ENCODE measurements at regions not wholly inside any gene's neighbourhood (a gene's known extent, or its start where the extent isn't known, plus 50 kb on each side); places are given as distances from the start of the nearest gene placed in this dataset.

DNA sequence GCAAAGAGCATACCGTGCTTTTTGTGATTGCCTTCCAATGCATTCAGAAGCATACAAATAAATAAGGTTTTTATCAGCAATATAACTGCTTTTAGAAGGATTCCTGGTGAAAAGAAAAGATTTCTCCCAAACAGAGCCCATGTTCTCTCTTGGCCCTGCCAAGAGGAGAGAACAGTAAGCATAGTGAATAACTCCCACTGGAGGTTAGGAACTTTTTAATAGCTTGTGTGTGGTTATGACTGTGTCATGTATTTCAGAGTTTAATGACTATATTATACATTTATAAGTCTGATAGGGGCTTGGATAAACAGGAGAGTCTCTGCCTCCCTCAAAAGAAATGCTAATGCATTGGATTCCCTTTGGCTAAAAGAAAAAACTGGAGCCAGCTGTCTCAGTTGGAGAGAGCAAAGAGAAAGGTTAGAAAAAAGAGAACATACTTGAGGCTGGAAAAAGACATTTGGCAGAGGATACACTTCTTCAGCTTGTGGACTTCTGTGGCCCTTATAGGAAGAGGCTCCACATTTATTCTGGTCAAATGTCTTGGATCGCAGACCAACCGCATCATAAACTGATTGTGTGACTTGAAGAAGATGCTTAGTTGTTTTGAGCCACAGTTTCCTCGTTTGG, 63.0 kb upstream of the SPRED2 start:
- Mint-ChIP-seq H3K27me3 (ENCODE audit: unreplicated experiment) (no peaks in the 10 kb centered on the region), H3K9me3 (ENCODE audit: unreplicated experiment) (no peaks in the 10 kb centered on the region), H3K4me3 (ENCODE audit: unreplicated experiment) (no peak overlapping the region), H3K4me1 (ENCODE audit: low read depth, unreplicated experiment) (no peaks in the 10 kb centered on the region), H3K27ac (ENCODE audit: unreplicated experiment) (no peak overlapping the region), H3K36me3 (ENCODE audit: unreplicated experiment) (no peaks in the 10 kb centered on the region)
- DNase-seq: no peak
- TF ChIP-seq, protein P1, sequence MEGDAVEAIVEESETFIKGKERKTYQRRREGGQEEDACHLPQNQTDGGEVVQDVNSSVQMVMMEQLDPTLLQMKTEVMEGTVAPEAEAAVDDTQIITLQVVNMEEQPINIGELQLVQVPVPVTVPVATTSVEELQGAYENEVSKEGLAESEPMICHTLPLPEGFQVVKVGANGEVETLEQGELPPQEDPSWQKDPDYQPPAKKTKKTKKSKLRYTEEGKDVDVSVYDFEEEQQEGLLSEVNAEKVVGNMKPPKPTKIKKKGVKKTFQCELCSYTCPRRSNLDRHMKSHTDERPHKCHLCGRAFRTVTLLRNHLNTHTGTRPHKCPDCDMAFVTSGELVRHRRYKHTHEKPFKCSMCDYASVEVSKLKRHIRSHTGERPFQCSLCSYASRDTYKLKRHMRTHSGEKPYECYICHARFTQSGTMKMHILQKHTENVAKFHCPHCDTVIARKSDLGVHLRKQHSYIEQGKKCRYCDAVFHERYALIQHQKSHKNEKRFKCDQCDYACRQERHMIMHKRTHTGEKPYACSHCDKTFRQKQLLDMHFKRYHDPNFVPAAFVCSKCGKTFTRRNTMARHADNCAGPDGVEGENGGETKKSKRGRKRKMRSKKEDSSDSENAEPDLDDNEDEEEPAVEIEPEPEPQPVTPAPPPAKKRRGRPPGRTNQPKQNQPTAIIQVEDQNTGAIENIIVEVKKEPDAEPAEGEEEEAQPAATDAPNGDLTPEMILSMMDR (IDR thresholded peaks at IDR 0.05; ENCODE audit: partially characterized antibody, unreplicated experiment): no peak

DNA sequence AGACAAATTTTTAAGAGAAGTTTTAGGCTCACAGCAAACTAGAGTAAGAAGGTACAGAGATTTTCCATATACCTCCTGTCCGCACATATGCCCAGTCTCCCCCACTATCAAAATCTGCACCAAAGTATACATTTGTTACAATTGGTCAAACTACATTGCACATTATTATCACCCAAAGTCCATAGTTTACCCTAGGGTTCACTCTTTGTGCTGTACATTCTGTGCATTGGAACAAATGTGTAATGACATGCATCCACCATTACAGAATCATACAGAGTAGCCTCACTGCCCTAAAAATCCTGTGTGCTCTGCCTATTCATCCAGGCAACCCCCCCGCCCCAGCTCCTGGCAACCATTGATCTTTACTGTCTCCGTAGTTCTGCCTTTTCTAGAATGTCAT, 61.7 kb upstream of the SPRED2 start:
- Mint-ChIP-seq H3K4me1 (ENCODE audit: low read depth, unreplicated experiment) (no peaks in the 10 kb centered on the region), H3K9me3 (ENCODE audit: unreplicated experiment) (no peaks in the 10 kb centered on the region), H3K27ac (ENCODE audit: unreplicated experiment) (no peak overlapping the region), H3K27me3 (ENCODE audit: unreplicated experiment) (no peaks in the 10 kb centered on the region), H3K4me3 (ENCODE audit: unreplicated experiment) (no peak overlapping the region), H3K36me3 (ENCODE audit: unreplicated experiment) (no peaks in the 10 kb centered on the region)
- DNase-seq: no peak
- TF ChIP-seq, protein P1 (IDR thresholded peaks at IDR 0.05; ENCODE audit: partially characterized antibody, unreplicated experiment): no peak

DNA sequence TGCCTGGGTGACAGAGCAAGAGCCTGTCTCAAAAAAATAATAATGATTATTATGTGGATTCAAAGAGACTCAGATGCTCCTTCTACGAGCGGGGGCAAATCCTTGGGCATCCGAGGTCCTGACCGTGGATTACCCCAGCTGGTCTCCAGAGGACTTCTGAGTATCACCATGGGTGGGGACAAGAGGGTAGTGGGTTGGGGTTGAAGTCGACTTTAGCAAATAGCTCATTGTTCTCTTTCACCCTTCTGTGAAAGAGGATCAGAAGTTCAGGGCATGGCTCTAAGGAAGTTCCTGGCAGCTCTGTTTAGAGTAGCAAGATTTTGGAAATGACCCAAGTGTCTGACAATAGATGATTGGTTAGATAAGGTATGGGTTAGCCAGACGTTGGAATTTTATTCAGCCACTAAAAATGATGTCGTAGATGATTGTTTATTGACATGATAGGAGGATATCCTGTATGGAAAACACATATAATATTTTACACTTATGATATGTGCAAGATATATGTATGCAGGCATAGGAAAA, 59.0 kb upstream of the SPRED2 start:
- DNase-seq: no peak
- no peaks in the 10 kb centered on the region for H3K9me3 Mint-ChIP-seq (ENCODE audit: unreplicated experiment)
- H3K27me3 Mint-ChIP-seq (ENCODE audit: unreplicated experiment): no peaks in the 10 kb centered on the region
- H3K4me1 Mint-ChIP-seq (ENCODE audit: low read depth, unreplicated experiment): no peaks in the 10 kb centered on the region
- no peak overlapping the region for H3K4me3 Mint-ChIP-seq (ENCODE audit: unreplicated experiment)
- no peak overlapping the region for H3K27ac Mint-ChIP-seq (ENCODE audit: unreplicated experiment)
- TF ChIP-seq, protein P1 (IDR thresholded peaks at IDR 0.05; ENCODE audit: partially characterized antibody, unreplicated experiment): no peak
- peaks cover 9% of the 10 kb centered on the region for H3K36me3 Mint-ChIP-seq (ENCODE audit: unreplicated experiment)

DNA sequence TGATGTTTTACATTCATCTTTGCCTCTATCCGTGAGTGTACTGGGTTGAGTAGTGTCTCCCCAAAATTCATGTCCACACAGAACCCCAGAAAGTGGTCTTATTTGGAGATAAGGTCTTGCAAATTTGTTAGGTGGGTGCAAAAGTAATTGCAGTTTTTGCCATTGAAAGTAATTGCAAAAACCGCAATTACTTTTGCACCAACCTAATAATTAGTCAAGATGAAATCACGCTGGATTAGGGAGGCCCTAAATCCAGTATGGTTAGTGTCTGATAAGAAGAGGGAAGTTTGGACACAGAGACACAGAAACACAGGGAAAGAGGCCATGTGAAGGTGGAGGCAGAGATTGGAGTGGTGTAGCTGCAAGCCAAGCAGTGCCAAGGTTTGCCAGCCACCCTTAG, 57.8 kb upstream of the SPRED2 start:
- H3K9me3 Mint-ChIP-seq (ENCODE audit: unreplicated experiment): no peaks in the 10 kb centered on the region
- TF ChIP-seq, protein P1 (IDR thresholded peaks at IDR 0.05; ENCODE audit: partially characterized antibody, unreplicated experiment): no peak
- no peak overlapping the region for H3K27ac Mint-ChIP-seq (ENCODE audit: unreplicated experiment)
- no peak overlapping the region for H3K4me3 Mint-ChIP-seq (ENCODE audit: unreplicated experiment)
- H3K4me1 Mint-ChIP-seq (ENCODE audit: low read depth, unreplicated experiment): no peaks in the 10 kb centered on the region
- no peak for DNase-seq
- H3K36me3 Mint-ChIP-seq (ENCODE audit: unreplicated experiment): peaks cover 9% of the 10 kb centered on the region
- no peaks in the 10 kb centered on the region for H3K27me3 Mint-ChIP-seq (ENCODE audit: unreplicated experiment)

DNA sequence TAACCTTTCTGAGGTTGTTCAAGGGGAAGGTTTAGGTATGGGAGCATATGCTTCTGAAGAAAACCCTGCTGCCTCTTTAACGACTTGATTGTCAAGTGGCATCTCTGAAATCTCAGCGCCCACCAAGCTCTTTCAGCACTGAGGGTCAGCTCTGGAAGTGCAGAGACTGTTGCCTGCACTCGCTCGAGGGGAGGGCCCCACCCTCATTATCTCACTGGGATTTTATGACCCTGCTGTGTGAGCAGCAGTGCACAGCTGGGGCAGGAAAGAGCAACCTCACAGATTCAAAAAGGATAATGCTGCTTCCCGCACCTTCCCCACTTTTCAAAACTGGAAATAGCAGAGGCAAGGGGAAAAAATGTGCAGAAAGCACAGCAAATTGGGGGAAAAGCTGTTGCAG, 56.9 kb upstream of the SPRED2 start:
- Mint-ChIP-seq H3K9me3 (ENCODE audit: unreplicated experiment) (no peaks in the 10 kb centered on the region), H3K27me3 (ENCODE audit: unreplicated experiment) (no peaks in the 10 kb centered on the region), H3K4me1 (ENCODE audit: low read depth, unreplicated experiment) (no peaks in the 10 kb centered on the region), H3K4me3 (ENCODE audit: unreplicated experiment) (no peak overlapping the region), H3K36me3 (ENCODE audit: unreplicated experiment) (peaks cover 9% of the 10 kb centered on the region), H3K27ac (ENCODE audit: unreplicated experiment) (no peak overlapping the region)
- no peak for DNase-seq
- TF ChIP-seq, protein P1 (IDR thresholded peaks at IDR 0.05; ENCODE audit: partially characterized antibody, unreplicated experiment): no peak

Data from glutamatergic neuron (in vitro differentiated cells).